Neuronal stem cell (in vitro differentiated cells): ENCODE measurements at regions not wholly inside any gene's neighbourhood (a gene's known extent, or its start where the extent isn't known, plus 50 kb on each side); places are given as distances from the start of the nearest gene placed in this dataset.

Experiments
- DNase-seq: peaks from one replicate; pipeline ENCODE4 v3.0.0-alpha.2; 2013; ENCODE audit warnings: low spot score
- H2AFZ ChIP-seq: one replicate; pipeline ENCODE4 v1.6.1; 2013; ENCODE audit warnings: mild to moderate bottlenecking, low read length, inconsistent platforms
- H2AK5ac ChIP-seq: 2 replicates; pipeline ENCODE4 v1.6.1; 2013; ENCODE audit warnings: low read depth, mild to moderate bottlenecking, inconsistent platforms, low read length, moderate library complexity, mixed read lengths
- H2BK120ac ChIP-seq: 2 replicates; pipeline ENCODE4 v1.6.1; 2013; ENCODE audit warnings: low read depth, mild to moderate bottlenecking, inconsistent platforms, low read length, moderate library complexity, mixed read lengths
- H2BK12ac ChIP-seq: one replicate; pipeline ENCODE4 v1.6.1; 2013; ENCODE audit warnings: low read length, inconsistent platforms
- H2BK15ac ChIP-seq: 2 replicates; pipeline ENCODE4 v1.6.1; 2013; ENCODE audit warnings: mild to moderate bottlenecking, low read length, inconsistent platforms, mixed read lengths
- H2BK5ac ChIP-seq: one replicate; pipeline ENCODE4 v1.6.1; 2013; ENCODE audit warnings: inconsistent platforms, mild to moderate bottlenecking, low read length, moderate library complexity
- H3K14ac ChIP-seq: one replicate; pipeline ENCODE4 v1.6.1; 2013; ENCODE audit warnings: low read length, inconsistent platforms
- H3K18ac ChIP-seq: 2 replicates; pipeline ENCODE4 v1.6.1; 2013; ENCODE audit warnings: low read length, inconsistent platforms
- H3K23ac ChIP-seq: 2 replicates; pipeline ENCODE4 v1.6.1; 2013; ENCODE audit warnings: low read depth, mild to moderate bottlenecking, mixed read lengths, low read length, inconsistent platforms; ENCODE audit not compliant: poor library complexity
- H3K27ac ChIP-seq: replicated peaks from 3 replicates; pipeline ENCODE4 v1.5.1; 2013; ENCODE audit warnings: low read length, inconsistent platforms
- H3K27me3 ChIP-seq, 3 experiments: 2 replicates each; pipeline ENCODE4 v1.6.1; 2013; ENCODE audit warnings: low read length in 3 of 3, mild to moderate bottlenecking in 2 of 3, inconsistent platforms in 1 of 3, low read depth in 1 of 3, mixed read lengths in 1 of 3, moderate library complexity in 1 of 3; ENCODE audit not compliant: control insufficient read depth in 3 of 3, insufficient read depth in 3 of 3
- H3K36me3 ChIP-seq, 2 donors: replicated peaks in 1 of 2; 2 replicates each; pipeline ENCODE4 v1.6.1; 2013; ENCODE audit warnings: low read length in 2 of 2; ENCODE audit not compliant: control insufficient read depth in 2 of 2, insufficient read depth in 2 of 2
- H3K4ac ChIP-seq: 2 replicates; pipeline ENCODE4 v1.6.1; 2013; ENCODE audit warnings: inconsistent platforms, mild to moderate bottlenecking, low read length, moderate library complexity
- H3K4me1 ChIP-seq, 2 donors: 1 replicate in 1 of 2; 2 replicates in 1 of 2; pipeline ENCODE4 v1.6.1; 2013; ENCODE audit warnings: low read length in 2 of 2, low read depth in 1 of 2; ENCODE audit not compliant: control insufficient read depth in 2 of 2, insufficient read depth in 1 of 2
- H3K4me2 ChIP-seq: one replicate; pipeline ENCODE4 v1.6.1; 2013; ENCODE audit warnings: mild to moderate bottlenecking, low read length, inconsistent platforms; ENCODE audit not compliant: insufficient read depth, poor library complexity, severe bottlenecking
- H3K4me3 ChIP-seq, 2 donors: 2 replicates each; pipeline ENCODE4 v1.5.1; 2013; ENCODE audit warnings: low read length in 2 of 2, mild to moderate bottlenecking in 2 of 2, inconsistent platforms in 1 of 2, moderate library complexity in 1 of 2
- H3K79me1 ChIP-seq: one replicate; pipeline ENCODE4 v1.6.1; 2013; ENCODE audit warnings: low read depth, mild to moderate bottlenecking, inconsistent platforms, low read length, moderate library complexity
- H3K9ac ChIP-seq: one replicate; pipeline ENCODE4 v1.6.1; 2013; ENCODE audit warnings: mild to moderate bottlenecking, low read depth, low read length, inconsistent platforms; ENCODE audit not compliant: poor library complexity
- H3K9me3 ChIP-seq, 2 donors: replicated peaks in 1 of 2; 2 replicates each; pipeline versions ENCODE3 to v1.6.1; 2013; ENCODE audit warnings: low read length in 2 of 2, mild to moderate bottlenecking in 2 of 2, inconsistent platforms in 1 of 2, low read depth in 1 of 2, mixed read lengths in 1 of 2, moderate library complexity in 1 of 2; ENCODE audit not compliant: control insufficient read depth in 2 of 2, insufficient read depth in 1 of 2
- H4K8ac ChIP-seq: one replicate; pipeline ENCODE4 v1.6.1; 2013; ENCODE audit warnings: low read depth, mild to moderate bottlenecking, inconsistent platforms, low read length, moderate library complexity
- H4K91ac ChIP-seq: one replicate; pipeline ENCODE4 v1.6.1; 2013; ENCODE audit warnings: low read length, low read depth, mild to moderate bottlenecking, inconsistent platforms; ENCODE audit not compliant: poor library complexity
- whole genome bisulfite sequencing, 2 donors: extraction: QIAGEN DNeasy Blood & Tissue Kit; methylation state at CpG; one replicate each; pipeline ENCODE4 v1.1.7; 2013; ENCODE audit warnings: missing lambda C conversion rate in 2 of 2, mixed read lengths in 1 of 2; ENCODE audit not compliant: insufficient read length in 2 of 2, insufficient replicate concordance in 1 of 2; ENCODE audit errors: extremely low coverage in 2 of 2; 5-methylcytosine and 5-hydroxymethylcytosine counted together

- no CpG with 5 or more reads among the region's 30 CpGs for WGBS, 2 donors
- DNase-seq: peak; percentile 46
These were observed 51.0 kb upstream of the TCF21 start for GRCh38 chr6:133837801-133838349.

More at GRCh38 chr6:133837801-133838349, 51.0 kb upstream of the TCF21 start:
- no peak overlapping the region for H2BK5ac ChIP-seq
- H2BK15ac ChIP-seq: no peak overlapping the region
- peak overlapping the region; percentile 56 for H3K9ac ChIP-seq
- peak overlapping the region in 1 of 2 donors; percentile 79 for H3K4me3 ChIP-seq
- H3K4me2 ChIP-seq: peak overlapping the region; percentile 59
- H2BK12ac ChIP-seq: no peak overlapping the region
- H2BK120ac ChIP-seq: no peak overlapping the region
- H3K79me1 ChIP-seq: no peaks in the 10 kb centered on the region
- peak overlapping the region; percentile 23 for H3K23ac ChIP-seq
- no peak overlapping the region for H3K27ac ChIP-seq
- no peaks in the 10 kb centered on the region for H3K36me3 ChIP-seq
- no peak overlapping the region for H4K91ac ChIP-seq
- peak overlapping the region; percentile 81 for H2AFZ ChIP-seq
- H4K8ac ChIP-seq: peak overlapping the region; percentile 92
- H3K18ac ChIP-seq: peak overlapping the region; percentile 93
- no peak overlapping the region for H2AK5ac ChIP-seq
- H3K14ac ChIP-seq: no peak overlapping the region
- H3K4ac ChIP-seq: no peak overlapping the region
- H3K4me1 ChIP-seq: peaks cover 0 to 3% of the 10 kb centered on the region in 2 donors
- peaks cover 0 to 7% (median 0%) of the 10 kb centered on the region in 3 experiments for H3K27me3 ChIP-seq
- H3K9me3 ChIP-seq: no peaks in the 10 kb centered on the region
